ENCODE measurements at regions not wholly inside any gene's neighbourhood (a gene's known extent, or its start where the extent isn't known, plus 50 kb on each side); places are given as distances from the start of the nearest gene placed in this dataset.

DNA sequence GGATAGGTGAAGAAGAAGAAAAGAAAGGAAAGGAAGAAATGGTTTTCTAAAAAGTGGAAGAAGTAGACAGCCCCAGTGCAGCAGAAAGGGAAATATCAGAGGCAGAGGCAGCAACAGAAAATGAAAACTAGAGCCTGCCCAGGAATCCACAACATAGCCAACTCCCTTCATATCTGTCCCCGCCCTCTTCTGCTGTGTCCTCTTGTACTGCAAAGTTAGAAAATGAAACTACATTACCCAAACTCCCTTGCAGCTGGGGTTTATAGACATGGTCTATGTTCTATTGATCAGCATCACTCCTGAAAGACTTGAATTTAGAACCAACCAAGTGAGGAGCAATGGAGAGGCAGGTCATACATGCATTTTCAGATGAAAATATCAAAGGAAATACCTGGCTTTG lies 200.5 kb upstream of the PHACTR1 start:
- no peaks in the 10 kb centered on the region for H3K4me1 ChIP-seq (ENCODE audit: insufficient read depth, low read length, poor library complexity, severe bottlenecking)
- no peak for DNase-seq (ENCODE audit: low spot score)

DNA sequence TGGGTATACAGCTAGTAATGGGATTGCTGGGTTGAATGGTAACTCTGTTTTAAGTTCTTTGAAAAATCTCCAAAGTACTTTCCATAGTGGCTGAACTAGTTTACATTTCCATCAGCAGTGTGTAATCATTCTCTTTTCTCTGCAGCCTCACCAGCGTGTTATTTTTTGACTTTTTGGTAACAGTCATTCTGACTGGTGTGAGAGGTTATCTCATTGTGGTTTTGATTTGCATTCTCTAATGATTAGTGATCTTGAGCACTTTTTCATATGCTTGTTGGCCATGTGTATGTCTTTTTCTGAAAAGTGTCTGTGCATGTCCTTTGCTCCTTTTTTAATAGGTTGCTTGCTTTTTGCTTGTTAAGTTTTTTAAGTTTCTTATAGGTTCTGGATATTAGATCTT lies 194.2 kb upstream of the PHACTR1 start:
- H3K36me3 ChIP-seq (ENCODE audit: insufficient read depth, low read length, poor library complexity, severe bottlenecking), result no peaks in the 10 kb centered on the region
- no TSS peak for BruUV-seq (replicated peaks)
- ChIA-PET POLR2A (ENCODE audit: low non-redundant PET) (no interaction called here), CTCF (no interaction called here)
- H3K4me3 ChIP-seq (ENCODE audit: low read depth, low read length, poor library complexity, severe bottlenecking), result no peak overlapping the region
- intact Hi-C loops (cut with micrococcal nuclease; ENCODE audit: unreplicated experiment), result no loop called here
- no peaks in the 10 kb centered on the region for H3K9me3 ChIP-seq (ENCODE audit: low read depth, low read length, poor library complexity, severe bottlenecking)
- no peaks in the 10 kb centered on the region for H3K4me1 ChIP-seq (ENCODE audit: insufficient read depth, low read length, poor library complexity, severe bottlenecking)
- no peaks in the 10 kb centered on the region for H3K27me3 ChIP-seq (replicated peaks; ENCODE audit: insufficient read depth, low read depth, low read length, poor library complexity)
- TF ChIP-seq, protein P1, sequence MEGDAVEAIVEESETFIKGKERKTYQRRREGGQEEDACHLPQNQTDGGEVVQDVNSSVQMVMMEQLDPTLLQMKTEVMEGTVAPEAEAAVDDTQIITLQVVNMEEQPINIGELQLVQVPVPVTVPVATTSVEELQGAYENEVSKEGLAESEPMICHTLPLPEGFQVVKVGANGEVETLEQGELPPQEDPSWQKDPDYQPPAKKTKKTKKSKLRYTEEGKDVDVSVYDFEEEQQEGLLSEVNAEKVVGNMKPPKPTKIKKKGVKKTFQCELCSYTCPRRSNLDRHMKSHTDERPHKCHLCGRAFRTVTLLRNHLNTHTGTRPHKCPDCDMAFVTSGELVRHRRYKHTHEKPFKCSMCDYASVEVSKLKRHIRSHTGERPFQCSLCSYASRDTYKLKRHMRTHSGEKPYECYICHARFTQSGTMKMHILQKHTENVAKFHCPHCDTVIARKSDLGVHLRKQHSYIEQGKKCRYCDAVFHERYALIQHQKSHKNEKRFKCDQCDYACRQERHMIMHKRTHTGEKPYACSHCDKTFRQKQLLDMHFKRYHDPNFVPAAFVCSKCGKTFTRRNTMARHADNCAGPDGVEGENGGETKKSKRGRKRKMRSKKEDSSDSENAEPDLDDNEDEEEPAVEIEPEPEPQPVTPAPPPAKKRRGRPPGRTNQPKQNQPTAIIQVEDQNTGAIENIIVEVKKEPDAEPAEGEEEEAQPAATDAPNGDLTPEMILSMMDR (conservative IDR thresholded peaks at IDR 0.05; ENCODE audit: low read depth, low read length), result no peak
- H3K27ac ChIP-seq (ENCODE audit: low read depth, low read length, poor library complexity, severe bottlenecking), result no peak overlapping the region
- DNase-seq (ENCODE audit: low spot score), result no peak

More for the DNA sequence above, 200.5 kb upstream of the PHACTR1 start:
- Histone ChIP-seq H3K36me3 (ENCODE audit: insufficient read depth, low read length, poor library complexity, severe bottlenecking) (no peaks in the 10 kb centered on the region), H3K4me3 (ENCODE audit: low read depth, low read length, poor library complexity, severe bottlenecking) (no peak overlapping the region), H3K9me3 (ENCODE audit: low read depth, low read length, poor library complexity, severe bottlenecking) (no peaks in the 10 kb centered on the region), H3K27me3 (replicated peaks; ENCODE audit: insufficient read depth, low read depth, low read length, poor library complexity) (no peaks in the 10 kb centered on the region), H3K27ac (ENCODE audit: low read depth, low read length, poor library complexity, severe bottlenecking) (no peak overlapping the region)
- no TSS peak for BruUV-seq (replicated peaks)
- POLR2A ChIA-PET (ENCODE audit: low non-redundant PET), result no interaction called here
- no peak for TF ChIP-seq EZH2 (IDR thresholded peaks at IDR 0.05; ENCODE audit: borderline replicate concordance, low read depth, low read length, poor library complexity, severe bottlenecking)
- CTCF ChIA-PET, result no interaction called here
- intact Hi-C loops (cut with micrococcal nuclease; ENCODE audit: unreplicated experiment), result no loop called here

GRCh38 chr6:12523726-12524125 lies 192.8 kb upstream of the PHACTR1 start:
- no TSS peak for BruUV-seq (replicated peaks)
- POLR2A ChIA-PET (ENCODE audit: low non-redundant PET), result no interaction called here
- TF ChIP-seq, protein P1 (conservative IDR thresholded peaks at IDR 0.05; ENCODE audit: low read depth, low read length), result no peak
- TF ChIP-seq EZH2 (IDR thresholded peaks at IDR 0.05; ENCODE audit: borderline replicate concordance, low read depth, low read length, poor library complexity, severe bottlenecking), result no peak

GRCh38 chr6:12525276-12525675 lies 191.3 kb upstream of the PHACTR1 start:
- no peak for DNase-seq (ENCODE audit: low spot score)
- H3K4me1 ChIP-seq (ENCODE audit: insufficient read depth, low read length, poor library complexity, severe bottlenecking), result no peaks in the 10 kb centered on the region
- intact Hi-C loops (cut with micrococcal nuclease; ENCODE audit: unreplicated experiment), result no loop called here
- TF ChIP-seq, protein P1 (conservative IDR thresholded peaks at IDR 0.05; ENCODE audit: low read depth, low read length), result no peak
- TF ChIP-seq EZH2 (IDR thresholded peaks at IDR 0.05; ENCODE audit: borderline replicate concordance, low read depth, low read length, poor library complexity, severe bottlenecking), result no peak
- H3K4me3 ChIP-seq (ENCODE audit: low read depth, low read length, poor library complexity, severe bottlenecking), result no peak overlapping the region
- H3K36me3 ChIP-seq (ENCODE audit: insufficient read depth, low read length, poor library complexity, severe bottlenecking), result no peaks in the 10 kb centered on the region
- ChIA-PET CTCF (no interaction called here), POLR2A (ENCODE audit: low non-redundant PET) (no interaction called here)
- no TSS peak for BruUV-seq (replicated peaks)
- no peaks in the 10 kb centered on the region for H3K27me3 ChIP-seq (replicated peaks; ENCODE audit: insufficient read depth, low read depth, low read length, poor library complexity)
- H3K9me3 ChIP-seq (ENCODE audit: low read depth, low read length, poor library complexity, severe bottlenecking), result no peaks in the 10 kb centered on the region
- no peak overlapping the region for H3K27ac ChIP-seq (ENCODE audit: low read depth, low read length, poor library complexity, severe bottlenecking)

More at GRCh38 chr6:12523726-12524125, 192.8 kb upstream of the PHACTR1 start:
- H3K9me3 ChIP-seq (ENCODE audit: low read depth, low read length, poor library complexity, severe bottlenecking), result no peaks in the 10 kb centered on the region
- CTCF ChIA-PET, result no interaction called here
- no peaks in the 10 kb centered on the region for H3K36me3 ChIP-seq (ENCODE audit: insufficient read depth, low read length, poor library complexity, severe bottlenecking)
- intact Hi-C loops (cut with micrococcal nuclease; ENCODE audit: unreplicated experiment), result no loop called here
- H3K27ac ChIP-seq (ENCODE audit: low read depth, low read length, poor library complexity, severe bottlenecking), result no peak overlapping the region
- H3K4me1 ChIP-seq (ENCODE audit: insufficient read depth, low read length, poor library complexity, severe bottlenecking), result no peaks in the 10 kb centered on the region
- no peak for DNase-seq (ENCODE audit: low spot score)
- H3K27me3 ChIP-seq (replicated peaks; ENCODE audit: insufficient read depth, low read depth, low read length, poor library complexity), result no peaks in the 10 kb centered on the region
- no peak overlapping the region for H3K4me3 ChIP-seq (ENCODE audit: low read depth, low read length, poor library complexity, severe bottlenecking)
